GM12891 (cell line): ENCODE measurements at regions not wholly inside any gene's neighbourhood (a gene's known extent, or its start where the extent isn't known, plus 50 kb on each side); places are given as distances from the start of the nearest gene placed in this dataset.

Experiments
- DNase-seq: peaks from one replicate; pipeline ENCODE4 v3.0.0; 2011; ENCODE audit warnings: low spot score; ENCODE audit not compliant: insufficient read length
- FAIRE-seq: peaks from 2 replicates; lab custom pipeline; 2011; peaks lifted over from hg19 to GRCh38; lab: Jason Lieb, UNC
- PAX5 ChIP-seq: IDR thresholded peaks from 2 replicates; pipeline ENCODE4 v1.6.1; 2011; ENCODE audit warnings: low read length, moderate library complexity, mild to moderate bottlenecking; ENCODE audit not compliant: insufficient read depth, severe bottlenecking
- POLR2A ChIP-seq: IDR thresholded peaks from 2 replicates; pipeline ENCODE4 v1.6.1; 2011; ENCODE audit warnings: low read depth, low read length, control low read depth
- POLR2AphosphoS5 ChIP-seq: IDR thresholded peaks from 2 replicates; pipeline ENCODE4 v1.6.1; 2011; ENCODE audit warnings: low read depth, low read length, control low read depth
- POU2F2 ChIP-seq: IDR thresholded peaks from 2 replicates; pipeline ENCODE4 v1.6.1; 2011; ENCODE audit warnings: low read depth, mild to moderate bottlenecking, control low read depth, low read length, moderate library complexity
- SPI1 ChIP-seq: IDR thresholded peaks from 2 replicates; pipeline ENCODE4 v1.6.1; 2011; ENCODE audit warnings: low read depth, low read length, control low read depth
- TAF1 ChIP-seq: IDR thresholded peaks from 2 replicates; pipeline ENCODE4 v1.6.1; 2011; ENCODE audit warnings: low read depth, low read length, control low read depth

DNA sequence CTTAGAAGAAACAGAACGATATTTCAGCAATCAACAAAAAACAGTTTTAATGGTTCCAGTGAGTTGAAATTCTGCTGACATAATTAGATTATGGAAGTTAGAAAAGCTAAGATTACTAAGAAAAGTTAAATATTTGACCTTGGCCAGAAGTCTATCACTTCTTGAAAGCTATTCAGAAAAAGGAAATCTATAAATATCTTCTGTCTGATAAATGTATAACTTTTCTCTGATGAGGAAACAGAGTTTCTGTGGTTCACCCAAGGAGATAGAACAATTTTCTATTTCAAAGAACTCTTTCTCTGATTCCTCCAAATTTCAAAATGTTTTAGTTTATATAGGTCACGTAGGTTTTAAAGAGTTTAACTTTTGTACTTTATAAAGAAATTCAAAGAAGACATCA lies 438.4 kb upstream of the CHORDC1 start:
- TF ChIP-seq POLR2AphosphoS5 = no peak
- TF ChIP-seq PAX5 = no peak
- no peak for TF ChIP-seq TAF1
- TF ChIP-seq POU2F2 = no peak
- FAIRE-seq (no peak), DNase-seq (no peak)

DNA sequence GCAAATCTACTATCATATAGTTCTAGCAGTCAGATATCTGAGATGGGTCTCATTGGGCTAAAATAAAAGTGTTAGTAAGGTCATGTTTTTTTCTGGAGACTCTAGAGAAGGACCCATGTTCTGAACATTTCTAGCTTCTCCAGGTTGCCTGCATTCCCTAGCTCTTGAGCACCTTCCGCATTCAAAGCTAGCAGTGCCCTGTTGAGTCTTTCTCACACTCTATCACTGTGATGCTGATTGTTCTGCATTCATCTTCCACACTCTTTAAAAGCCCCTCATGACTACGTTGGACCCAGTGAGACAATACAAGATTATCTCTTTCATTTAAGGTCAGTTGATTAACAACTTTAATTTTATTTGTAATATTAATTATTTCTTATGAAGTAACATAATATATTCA lies 433.3 kb upstream of the CHORDC1 start:
- no peak for TF ChIP-seq PAX5
- no peak for TF ChIP-seq POU2F2
- TF ChIP-seq POLR2AphosphoS5 = no peak
- TF ChIP-seq TAF1 = no peak
- TF ChIP-seq SPI1 = no peak
- no peak for TF ChIP-seq POLR2A
- FAIRE-seq (no peak), DNase-seq (no peak)

DNA sequence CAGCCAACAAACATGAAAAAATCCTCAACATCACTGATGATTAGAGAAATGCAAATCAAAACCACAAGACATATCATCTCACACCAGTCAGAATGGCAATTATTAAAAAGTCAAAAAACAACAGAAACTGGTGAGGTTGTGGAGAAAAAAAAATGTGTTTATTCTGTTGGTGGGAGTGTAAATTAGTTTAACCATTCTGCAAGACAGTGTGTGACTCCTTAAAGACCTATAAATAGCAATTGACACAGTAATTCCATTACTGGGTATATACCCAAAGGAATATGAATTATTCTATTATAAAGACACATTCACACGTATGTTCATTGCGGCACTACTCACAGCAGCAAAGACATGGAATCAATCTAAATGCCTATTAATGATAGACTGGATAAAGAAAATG lies 427.3 kb upstream of the CHORDC1 start:
- FAIRE-seq = no peak
- DNase-seq = no peak

DNA sequence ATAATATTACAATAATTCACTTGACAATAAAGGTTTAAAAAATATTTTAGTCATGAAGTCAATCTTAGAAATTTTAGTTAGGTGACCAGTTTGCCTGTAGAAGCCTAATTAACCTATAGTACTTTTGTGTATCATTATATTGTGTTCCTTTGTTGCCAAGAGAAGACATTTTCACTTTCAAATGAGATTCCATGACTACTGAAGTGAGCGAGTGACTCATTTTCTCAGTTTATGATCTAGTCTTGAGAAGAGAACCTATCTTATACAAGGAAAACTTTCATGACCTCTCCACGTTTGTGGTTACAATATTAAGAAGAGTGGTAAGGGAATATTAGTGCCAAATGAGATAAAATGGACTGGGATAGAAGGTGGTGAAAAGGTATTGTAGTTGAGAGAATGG lies 423.9 kb upstream of the CHORDC1 start:
- FAIRE-seq (no peak), DNase-seq (no peak)
- TF ChIP-seq POU2F2 = no peak
- no peak for TF ChIP-seq SPI1
- TF ChIP-seq PAX5 = no peak
- no peak for TF ChIP-seq POLR2AphosphoS5
- no peak for TF ChIP-seq POLR2A
- no peak for TF ChIP-seq TAF1

More for the DNA sequence above, 427.3 kb upstream of the CHORDC1 start:
- no peak for TF ChIP-seq SPI1
- TF ChIP-seq POU2F2 = no peak
- no peak for TF ChIP-seq PAX5
- TF ChIP-seq TAF1 = no peak
- no peak for TF ChIP-seq POLR2AphosphoS5
- TF ChIP-seq POLR2A = no peak

DNA sequence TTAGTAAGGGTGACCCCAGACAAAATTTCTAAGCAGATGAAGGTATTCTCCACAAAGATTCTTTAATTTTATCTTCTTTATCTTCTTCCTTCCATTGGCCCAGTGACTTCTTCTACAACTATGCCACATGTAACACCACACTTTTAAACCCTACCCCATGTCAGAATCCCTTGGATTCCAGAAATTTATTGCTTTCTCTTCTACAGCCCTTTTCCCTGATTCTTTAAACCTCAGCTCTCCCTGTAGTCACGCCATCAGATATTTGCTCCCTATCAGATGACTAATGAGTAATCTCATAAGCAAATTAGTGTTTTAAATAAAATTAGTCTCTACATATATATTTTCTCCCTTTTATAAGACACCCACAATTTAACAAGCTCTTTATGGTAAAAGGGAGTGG lies 423.4 kb upstream of the CHORDC1 start:
- no peak for DNase-seq
- FAIRE-seq = no peak
- TF ChIP-seq TAF1 = no peak
- no peak for TF ChIP-seq PAX5
- no peak for TF ChIP-seq POU2F2
- TF ChIP-seq POLR2AphosphoS5 = no peak
- TF ChIP-seq SPI1 = no peak
- no peak for TF ChIP-seq POLR2A

DNA sequence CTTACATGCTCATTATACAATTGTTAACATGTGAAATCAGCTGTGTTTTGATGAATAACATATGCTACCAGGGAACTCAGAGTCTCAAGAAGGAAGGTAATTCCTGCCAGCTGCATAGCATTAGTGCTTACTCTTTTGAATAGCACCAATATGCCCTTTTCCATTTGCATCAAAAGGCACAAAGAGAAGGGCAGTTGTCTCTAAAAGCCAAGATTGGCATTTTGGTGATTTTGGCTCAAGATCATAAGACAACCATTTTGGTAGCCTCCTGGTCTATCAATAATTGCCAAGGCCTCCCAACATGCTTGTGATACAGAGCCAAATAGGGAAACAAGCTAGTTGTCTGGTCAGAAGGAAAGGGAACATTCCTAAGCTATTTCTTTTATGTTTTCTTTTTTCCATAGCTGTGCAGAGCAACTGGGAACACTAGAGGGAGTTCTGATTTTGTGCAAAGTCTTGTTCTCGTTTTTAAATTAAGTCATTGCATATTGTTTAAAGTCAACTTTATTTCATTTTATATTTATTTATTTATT lies 416.7 kb upstream of the CHORDC1 start:
- TF ChIP-seq PAX5 = no peak
- FAIRE-seq (no peak), DNase-seq (no peak)

DNA sequence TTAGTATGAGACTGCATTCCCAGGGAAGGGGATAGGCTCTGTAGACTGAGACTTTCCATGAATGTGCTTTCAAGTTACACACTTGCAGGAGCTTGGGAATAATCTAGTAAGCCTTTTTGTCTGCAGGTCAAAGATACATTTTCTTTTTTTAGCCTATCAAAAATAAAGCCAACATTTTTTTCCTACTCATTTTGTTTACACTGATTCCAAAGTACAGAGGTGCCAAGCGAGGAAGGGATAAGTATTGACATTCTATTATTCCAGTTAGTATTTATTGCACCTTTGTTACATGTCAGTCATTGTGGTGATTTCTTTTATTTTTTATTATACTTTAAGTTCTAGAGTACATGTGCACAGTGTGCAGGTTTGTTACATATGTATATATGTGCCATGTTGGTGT lies 413.0 kb upstream of the CHORDC1 start:
- FAIRE-seq (no peak), DNase-seq (no peak)
- TF ChIP-seq TAF1 (no peak), POU2F2 (no peak), SPI1 (no peak), PAX5 (no peak), POLR2AphosphoS5 (no peak), POLR2A (no peak)

DNA sequence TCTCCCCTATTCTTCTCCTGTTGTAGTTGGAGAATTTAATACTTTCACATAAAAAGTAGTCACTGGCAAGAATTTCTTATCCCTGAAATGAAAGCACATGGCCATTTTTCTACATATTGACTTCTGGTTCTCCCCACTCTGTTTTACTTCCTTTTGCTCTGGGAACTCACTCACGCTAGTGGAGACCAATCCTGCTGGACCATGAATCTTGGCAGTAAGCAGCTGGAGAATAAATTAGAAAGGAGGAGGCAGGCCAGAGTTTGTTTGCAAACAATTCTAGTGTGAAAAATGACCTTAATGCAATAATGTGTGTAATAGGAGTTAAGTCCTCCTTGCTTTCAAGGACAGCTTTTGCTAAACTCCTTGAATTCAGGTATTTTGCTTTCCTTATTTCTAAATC lies 412.3 kb upstream of the CHORDC1 start:
- DNase-seq (no peak), FAIRE-seq (no peak)
- TF ChIP-seq SPI1 = no peak
- TF ChIP-seq POLR2AphosphoS5 = no peak
- TF ChIP-seq PAX5 = no peak
- TF ChIP-seq POLR2A = no peak
- TF ChIP-seq POU2F2 = no peak
- TF ChIP-seq TAF1 = no peak

DNA sequence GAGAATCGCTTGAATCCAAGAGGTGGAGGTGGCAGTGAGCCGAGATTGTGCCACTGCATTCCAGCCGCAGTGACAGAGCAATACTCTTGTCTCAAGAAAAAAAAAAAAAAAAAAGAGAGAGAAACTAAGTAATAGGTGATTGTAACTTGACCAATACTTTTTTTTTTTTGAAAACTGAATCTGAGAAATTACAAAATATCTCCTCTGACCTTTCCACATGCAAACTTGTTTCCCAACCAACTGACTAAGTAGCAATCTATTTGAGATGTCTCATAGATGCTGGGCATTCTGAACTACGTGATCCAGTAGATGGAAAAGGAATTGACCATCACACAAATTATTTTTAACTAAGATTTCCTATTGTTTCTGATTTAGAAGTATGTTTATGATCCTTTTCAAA lies 407.3 kb upstream of the CHORDC1 start:
- TF ChIP-seq POU2F2 (no peak), POLR2AphosphoS5 (no peak), SPI1 (no peak), POLR2A (no peak), PAX5 (no peak), TAF1 (no peak)
- FAIRE-seq = no peak

DNA sequence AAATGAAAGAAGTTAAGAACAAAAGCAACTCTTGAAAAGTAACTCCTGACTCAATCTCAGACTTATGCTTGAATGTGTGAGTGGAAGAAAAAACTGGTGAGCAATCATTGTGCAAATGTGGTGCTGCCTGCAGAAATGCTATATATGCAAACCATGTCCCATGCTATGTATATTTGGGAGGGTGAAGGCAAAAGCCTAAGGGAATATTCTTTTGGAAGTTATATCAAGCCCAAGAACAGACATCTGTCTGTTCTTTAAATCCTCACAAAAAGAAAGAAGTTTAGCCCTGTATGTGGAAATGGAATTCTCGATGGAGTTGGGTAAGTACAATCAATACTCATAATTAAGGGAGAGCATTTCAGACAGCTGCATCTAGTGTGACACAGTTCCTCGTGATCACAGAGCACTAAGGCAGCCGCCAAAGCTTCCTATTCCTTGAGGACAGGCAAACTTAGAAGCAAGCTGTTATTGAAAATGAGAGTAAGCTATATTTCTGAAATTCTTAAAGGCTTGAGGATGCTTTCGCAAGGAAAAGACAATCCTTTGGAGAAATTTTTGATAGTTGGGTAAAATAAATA lies 406.5 kb upstream of the CHORDC1 start:
- no peak for FAIRE-seq

More for the DNA sequence above, 407.3 kb upstream of the CHORDC1 start:
- DNase-seq = no peak

More for the DNA sequence above, 406.5 kb upstream of the CHORDC1 start:
- DNase-seq = no peak
- TF ChIP-seq TAF1 (no peak), POLR2AphosphoS5 (no peak), POU2F2 (no peak), POLR2A (no peak), PAX5 (no peak), SPI1 (no peak)
